GM12874 (cell line): ENCODE measurements at regions not wholly inside any gene's neighbourhood (a gene's known extent, or its start where the extent isn't known, plus 50 kb on each side); places are given as distances from the start of the nearest gene placed in this dataset.

Experiments
- TF ChIP-seq, protein P1 (sequence below): IDR thresholded peaks from 2 replicates; pipeline ENCODE4 v1.5.1; 2011; ENCODE audit warnings: low read depth, mild to moderate bottlenecking, control low read depth, low read length, moderate library complexity; ENCODE audit not compliant: insufficient read depth

DNA sequence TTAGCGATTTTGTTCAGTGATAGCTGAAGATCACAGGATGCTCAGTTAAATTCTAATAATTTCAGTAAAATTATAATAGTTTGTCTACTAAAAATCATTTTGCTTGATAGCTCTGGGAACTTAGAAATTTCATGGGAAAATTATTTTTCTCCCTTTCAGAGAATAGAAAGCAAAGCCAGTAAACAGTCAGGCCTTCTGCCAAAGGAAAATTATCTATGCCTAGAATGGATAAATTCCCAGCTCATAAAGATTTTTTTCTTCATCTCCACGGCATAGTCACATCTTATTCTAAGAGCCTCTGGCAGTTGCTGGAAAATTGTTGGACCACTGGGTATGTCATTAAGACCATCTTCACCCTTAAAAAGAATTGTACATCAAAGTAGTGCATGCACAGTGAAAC is 169.6 kb upstream of the ANO3 start:
- TF ChIP-seq, protein P1, sequence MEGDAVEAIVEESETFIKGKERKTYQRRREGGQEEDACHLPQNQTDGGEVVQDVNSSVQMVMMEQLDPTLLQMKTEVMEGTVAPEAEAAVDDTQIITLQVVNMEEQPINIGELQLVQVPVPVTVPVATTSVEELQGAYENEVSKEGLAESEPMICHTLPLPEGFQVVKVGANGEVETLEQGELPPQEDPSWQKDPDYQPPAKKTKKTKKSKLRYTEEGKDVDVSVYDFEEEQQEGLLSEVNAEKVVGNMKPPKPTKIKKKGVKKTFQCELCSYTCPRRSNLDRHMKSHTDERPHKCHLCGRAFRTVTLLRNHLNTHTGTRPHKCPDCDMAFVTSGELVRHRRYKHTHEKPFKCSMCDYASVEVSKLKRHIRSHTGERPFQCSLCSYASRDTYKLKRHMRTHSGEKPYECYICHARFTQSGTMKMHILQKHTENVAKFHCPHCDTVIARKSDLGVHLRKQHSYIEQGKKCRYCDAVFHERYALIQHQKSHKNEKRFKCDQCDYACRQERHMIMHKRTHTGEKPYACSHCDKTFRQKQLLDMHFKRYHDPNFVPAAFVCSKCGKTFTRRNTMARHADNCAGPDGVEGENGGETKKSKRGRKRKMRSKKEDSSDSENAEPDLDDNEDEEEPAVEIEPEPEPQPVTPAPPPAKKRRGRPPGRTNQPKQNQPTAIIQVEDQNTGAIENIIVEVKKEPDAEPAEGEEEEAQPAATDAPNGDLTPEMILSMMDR, result no peak

DNA sequence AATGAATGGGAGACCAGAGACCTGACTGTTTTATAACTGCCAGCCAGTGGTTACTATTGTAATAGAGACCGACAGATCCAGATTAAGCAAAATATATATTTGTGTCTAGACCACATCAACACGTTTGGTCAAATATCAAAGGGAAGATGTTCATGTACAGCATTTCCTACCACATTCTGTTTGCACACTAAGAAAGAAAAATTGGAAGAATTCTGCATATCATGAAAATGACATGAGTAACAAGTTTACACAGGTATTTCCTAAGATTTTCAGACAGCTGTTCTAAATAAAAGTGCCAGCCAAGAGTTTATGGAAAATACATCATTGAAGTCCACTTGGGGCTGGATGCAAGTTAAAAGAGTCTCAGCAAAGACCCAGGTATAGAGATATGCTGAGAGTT is 145.5 kb upstream of the ANO3 start:
- TF ChIP-seq, protein P1, result no peak

DNA sequence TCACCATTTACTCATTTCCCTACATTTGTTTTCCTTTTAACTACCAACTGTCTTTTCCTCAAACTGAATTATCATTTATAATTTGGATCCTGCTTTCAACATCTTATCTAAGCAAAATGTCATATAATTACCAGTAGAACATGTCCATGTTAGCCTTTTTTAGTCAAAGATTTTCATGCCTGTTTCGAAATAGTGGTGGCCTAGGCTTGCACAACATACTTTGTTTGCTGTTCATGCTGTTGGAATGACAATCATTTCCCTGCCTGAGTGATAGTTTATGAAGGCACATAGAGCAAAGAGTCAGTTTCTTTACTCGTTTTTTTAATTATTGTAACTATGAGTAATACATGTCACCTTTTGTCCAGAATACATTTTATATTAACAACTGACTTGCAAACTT is 144.3 kb upstream of the ANO3 start:
- TF ChIP-seq, protein P1, result no peak

GRCh38 chr11:26188554-26188953 is 143.4 kb upstream of the ANO3 start:
- TF ChIP-seq, protein P1, result no peak

DNA sequence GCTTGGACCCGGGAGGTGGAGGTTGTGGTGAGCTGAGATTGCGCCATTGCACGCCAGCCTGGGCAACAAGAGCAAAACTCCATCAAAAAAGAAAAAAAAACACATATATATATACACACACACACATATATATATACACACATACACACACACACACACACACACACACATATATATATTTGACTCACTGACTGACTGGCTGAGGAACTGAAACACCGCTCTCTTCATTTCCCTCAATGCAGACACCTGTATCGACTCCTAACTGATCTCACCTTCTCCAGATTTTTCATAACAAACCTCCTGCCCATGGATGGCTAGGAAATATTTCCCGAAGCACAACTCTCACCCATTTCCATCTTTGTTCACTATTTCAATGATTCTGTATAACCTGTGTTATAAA is 140.7 kb upstream of the ANO3 start:
- TF ChIP-seq, protein P1, result no peak

- TF ChIP-seq, protein P1, result no peak
Observed at GRCh38 chr11:26193694-26194365, 138.1 kb upstream of the ANO3 start.

DNA sequence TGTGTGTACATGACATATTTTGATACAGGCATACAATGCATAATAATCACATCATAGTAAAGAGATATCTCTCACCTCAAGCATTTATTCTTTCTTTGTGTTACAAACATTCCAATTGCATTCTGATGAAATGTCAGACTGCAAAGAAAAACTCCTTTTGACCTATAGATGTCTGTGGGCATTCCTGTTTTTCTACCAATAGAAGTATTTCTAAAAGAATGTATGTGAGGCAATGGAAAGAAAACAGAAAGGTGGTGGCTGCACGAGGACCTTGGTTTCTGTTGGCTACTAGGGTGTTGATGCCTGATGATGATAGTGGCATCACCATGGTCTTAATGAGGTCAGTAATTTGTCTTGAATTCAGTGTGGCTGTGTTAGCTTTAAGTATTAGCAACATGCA is 137.0 kb upstream of the ANO3 start:
- TF ChIP-seq, protein P1, result no peak
